Retina (tissue), 1 donor: ENCODE measurements at regions not wholly inside any gene's neighbourhood (a gene's known extent, or its start where the extent isn't known, plus 50 kb on each side); places are given as distances from the start of the nearest gene placed in this dataset.
"Not testable (repeated sequence)": the region's sequence is repeated elsewhere in the genome, so short reads cannot be mapped to it uniquely, and the experiment has no call there.

Experiments used
- DNase-seq: peaks from one replicate; pipeline ENCODE4 v3.0.0-alpha.2; 2016

- DNase-seq = no peak
These were observed 50.6 kb upstream of the NKD1 start for GRCh38 chr16:50497592-50497991.

- no peak for DNase-seq
These were observed 51.2 kb upstream of the NKD1 start for GRCh38 chr16:50496990-50497389.

GRCh38 chr16:50495673-50496072 lies 52.5 kb upstream of the NKD1 start:
- no peak for DNase-seq

- DNase-seq = no peak
These were observed 53.4 kb upstream of the NKD1 start for GRCh38 chr16:50494501-50495491.

- no peak for DNase-seq
These were observed 56.7 kb upstream of the NKD1 start for GRCh38 chr16:50491516-50491915.

GRCh38 chr16:50490828-50491227 lies 57.4 kb upstream of the NKD1 start:
- no peak for DNase-seq

- DNase-seq = no peak
These were observed 59.0 kb upstream of the NKD1 start for GRCh38 chr16:50489182-50489581.

GRCh38 chr16:50487528-50487927 lies 60.7 kb upstream of the NKD1 start:
- no peak for DNase-seq

GRCh38 chr16:50486162-50486561 lies 62.0 kb upstream of the NKD1 start:
- DNase-seq = not testable (repeated sequence)

GRCh38 chr16:50485232-50485631 lies 63.0 kb upstream of the NKD1 start:
- no peak for DNase-seq

- no peak for DNase-seq
These were observed 65.9 kb upstream of the NKD1 start for GRCh38 chr16:50482271-50482670.

GRCh38 chr16:50480206-50480605 lies 68.0 kb upstream of the NKD1 start:
- DNase-seq = no peak

GRCh38 chr16:50479771-50480170 lies 68.4 kb upstream of the NKD1 start:
- no peak for DNase-seq

- DNase-seq = no peak
These were observed 69.4 kb upstream of the NKD1 start for GRCh38 chr16:50478773-50479149.

- DNase-seq = peak; percentile 31
These were observed 70.0 kb upstream of the NKD1 start for GRCh38 chr16:50478075-50478772.

- DNase-seq = no peak
These were observed 71.5 kb upstream of the NKD1 start for GRCh38 chr16:50476486-50477255.

GRCh38 chr16:50475170-50475569 lies 73.0 kb upstream of the NKD1 start:
- no peak for DNase-seq

- DNase-seq = no peak
These were observed 74.1 kb upstream of the NKD1 start for GRCh38 chr16:50474138-50474537.

- no peak for DNase-seq
These were observed 74.7 kb upstream of the NKD1 start for GRCh38 chr16:50473356-50473945.

- DNase-seq = no peak
These were observed 75.7 kb upstream of the NKD1 start for GRCh38 chr16:50472472-50472871.

GRCh38 chr16:50470687-50471086 lies 77.5 kb upstream of the NKD1 start:
- no peak for DNase-seq

- DNase-seq = peak; percentile 40
These were observed 78.4 kb upstream of the NKD1 start for GRCh38 chr16:50469744-50470321.
